ENCODE measurements at regions not wholly inside any gene's neighbourhood (a gene's known extent, or its start where the extent isn't known, plus 50 kb on each side); places are given as distances from the start of the nearest gene placed in this dataset.

- TF ChIP-seq AFF4 (CRISPR knock-in tag; IDR thresholded peaks at IDR 0.05) (no peak), ZNF140 (CRISPR knock-in tag; IDR thresholded peaks at IDR 0.05) (no peak), ZNF699 (CRISPR knock-in tag; IDR thresholded peaks at IDR 0.05; ENCODE audit: insufficient replicate concordance) (no peak), ZNF311 (CRISPR knock-in tag; IDR thresholded peaks at IDR 0.05) (no peak)
Measured at GRCh38 chr10:59434463-59435321, 72.3 kb upstream of the FAM13C start (continued).

- intact Hi-C loops (cut with micrococcal nuclease), result no loop called here
- no peaks in the 10 kb centered on the region for H4K20me1 ChIP-seq (replicated peaks; ENCODE audit: control insufficient read depth, insufficient read depth, low read length)
- H3K4me3 ChIP-seq, result no peak overlapping the region
- H3K4me1 ChIP-seq (replicated peaks in 1 of 2; ENCODE audit: control insufficient read depth in 2 of 2, insufficient read depth in 2 of 2, low read length in 2 of 2), result no peaks in the 10 kb centered on the region
- H3K9me1 ChIP-seq (ENCODE audit: control insufficient read depth, insufficient read depth, low read length), result no peaks in the 10 kb centered on the region
- H2AFZ ChIP-seq (ENCODE audit: low read depth, low read length), result no peak overlapping the region
- FAIRE-seq (no peak), DNase-seq (ENCODE audit: extremely low read depth in 1 of 4, low spot score in 3 of 4) (no peak), ATAC-seq (no peak)
- in situ Hi-C loops (cut with MboI), result no loop called here
- H3K27me3 ChIP-seq (ENCODE audit: control insufficient read depth in 2 of 2, insufficient read depth in 2 of 2, low read length in 2 of 2), result no peaks in the 10 kb centered on the region
- ChIA-PET POLR2A (no interaction called here), CTCF (ENCODE audit: low intra/inter-chr PET ratio) (no interaction called here)
- 0% methylated on average over 2 of the region's 2 CpGs for WGBS (ENCODE audit: insufficient coverage, low coverage, missing lambda C conversion rate)
- H3K27ac ChIP-seq (ENCODE audit: extremely low read depth, low read depth, low read length), result no peak overlapping the region
- no TSS peak for BruUV-seq (replicated peaks)
- H3K4me2 ChIP-seq (ENCODE audit: insufficient read depth, low read length), result no peak overlapping the region
- no peaks in the 10 kb centered on the region for H3K79me2 ChIP-seq (ENCODE audit: control insufficient read depth, insufficient read depth, low read length)
- no peaks in the 10 kb centered on the region for H3K36me3 ChIP-seq (ENCODE audit: control insufficient read depth, insufficient read depth, low read length)
- H3K9me3 ChIP-seq (replicated peaks; ENCODE audit: control insufficient read depth, insufficient read depth, low read depth, low read length), result no peaks in the 10 kb centered on the region
- no peak overlapping the region for H3K9ac ChIP-seq (ENCODE audit: insufficient read depth in 1 of 2, low read depth in 2 of 2, low read length in 2 of 2)
- TF ChIP-seq HEY1 (CRISPR knock-in tag; IDR thresholded peaks at IDR 0.05; ENCODE audit: borderline replicate concordance), result no peak
- TF ChIP-seq, protein P1, sequence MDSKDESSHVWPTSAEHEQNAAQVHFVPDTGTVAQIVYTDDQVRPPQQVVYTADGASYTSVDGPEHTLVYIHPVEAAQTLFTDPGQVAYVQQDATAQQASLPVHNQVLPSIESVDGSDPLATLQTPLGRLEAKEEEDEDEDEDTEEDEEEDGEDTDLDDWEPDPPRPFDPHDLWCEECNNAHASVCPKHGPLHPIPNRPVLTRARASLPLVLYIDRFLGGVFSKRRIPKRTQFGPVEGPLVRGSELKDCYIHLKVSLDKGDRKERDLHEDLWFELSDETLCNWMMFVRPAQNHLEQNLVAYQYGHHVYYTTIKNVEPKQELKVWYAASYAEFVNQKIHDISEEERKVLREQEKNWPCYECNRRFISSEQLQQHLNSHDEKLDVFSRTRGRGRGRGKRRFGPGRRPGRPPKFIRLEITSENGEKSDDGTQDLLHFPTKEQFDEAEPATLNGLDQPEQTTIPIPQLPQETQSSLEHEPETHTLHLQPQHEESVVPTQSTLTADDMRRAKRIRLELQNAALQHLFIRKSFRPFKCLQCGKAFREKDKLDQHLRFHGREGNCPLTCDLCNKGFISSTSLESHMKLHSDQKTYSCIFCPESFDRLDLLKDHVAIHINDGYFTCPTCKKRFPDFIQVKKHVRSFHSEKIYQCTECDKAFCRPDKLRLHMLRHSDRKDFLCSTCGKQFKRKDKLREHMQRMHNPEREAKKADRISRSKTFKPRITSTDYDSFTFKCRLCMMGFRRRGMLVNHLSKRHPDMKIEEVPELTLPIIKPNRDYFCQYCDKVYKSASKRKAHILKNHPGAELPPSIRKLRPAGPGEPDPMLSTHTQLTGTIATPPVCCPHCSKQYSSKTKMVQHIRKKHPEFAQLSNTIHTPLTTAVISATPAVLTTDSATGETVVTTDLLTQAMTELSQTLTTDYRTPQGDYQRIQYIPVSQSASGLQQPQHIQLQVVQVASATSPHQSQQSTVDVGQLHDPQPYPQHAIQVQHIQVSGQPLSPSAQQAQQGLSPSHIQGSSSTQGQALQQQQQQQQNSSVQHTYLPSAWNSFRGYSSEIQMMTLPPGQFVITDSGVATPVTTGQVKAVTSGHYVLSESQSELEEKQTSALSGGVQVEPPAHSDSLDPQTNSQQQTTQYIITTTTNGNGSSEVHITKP (IDR thresholded peaks at IDR 0.05; ENCODE audit: partially characterized antibody), result no peak
- TF ChIP-seq TBP (optimal IDR thresholded peaks at IDR 0.05; ENCODE audit: low read depth, low read length), result no peak
- TF ChIP-seq ZNF197 (CRISPR knock-in tag; IDR thresholded peaks at IDR 0.05; ENCODE audit: low read depth), result no peak
- no peak for TF ChIP-seq YBX1 (IDR thresholded peaks at IDR 0.05)
- TF ChIP-seq, protein P2, sequence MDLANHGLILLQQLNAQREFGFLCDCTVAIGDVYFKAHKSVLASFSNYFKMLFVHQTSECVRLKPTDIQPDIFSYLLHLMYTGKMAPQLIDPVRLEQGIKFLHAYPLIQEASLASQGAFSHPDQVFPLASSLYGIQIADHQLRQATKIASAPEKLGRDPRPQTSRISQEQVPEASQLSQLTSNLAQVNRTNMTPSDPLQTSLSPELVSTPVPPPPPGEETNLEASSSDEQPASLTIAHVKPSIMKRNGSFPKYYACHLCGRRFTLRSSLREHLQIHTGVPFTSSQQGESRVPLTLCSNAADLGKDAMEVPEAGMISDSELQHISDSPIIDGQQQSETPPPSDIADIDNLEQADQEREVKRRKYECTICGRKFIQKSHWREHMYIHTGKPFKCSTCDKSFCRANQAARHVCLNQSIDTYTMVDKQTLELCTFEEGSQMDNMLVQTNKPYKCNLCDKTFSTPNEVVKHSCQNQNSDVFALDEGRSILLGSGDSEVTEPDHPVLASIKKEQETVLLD (IDR thresholded peaks at IDR 0.05), result no peak
Measured at GRCh38 chr10:59433720-59434428, 71.5 kb upstream of the FAM13C start.
